ENCODE measurements at regions not wholly inside any gene's neighbourhood (a gene's known extent, or its start where the extent isn't known, plus 50 kb on each side); places are given as distances from the start of the nearest gene placed in this dataset.
"Not testable (repeated sequence)": the region's sequence is repeated elsewhere in the genome, so short reads cannot be mapped to it uniquely, and the experiment has no call there.

DNA sequence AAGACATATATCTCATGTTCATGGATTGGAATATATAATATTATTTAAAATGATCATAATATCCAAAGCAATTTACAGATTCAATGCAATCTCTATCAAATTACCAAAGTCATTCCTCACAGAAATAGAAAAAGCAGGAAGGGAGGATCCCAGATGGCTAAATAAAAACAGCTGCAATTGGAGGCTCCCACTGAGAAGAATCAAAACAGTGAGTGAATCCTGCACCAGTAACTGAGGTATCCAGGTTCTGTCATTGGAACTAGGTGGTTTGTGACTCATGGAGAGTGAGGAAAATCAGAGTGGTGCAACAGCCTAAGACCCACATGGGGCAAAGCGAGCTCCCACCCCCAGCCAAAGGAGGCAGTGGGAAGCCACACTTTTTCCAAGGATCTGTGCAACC is 128.4 kb downstream of the MTERF1 start:
- intact Hi-C loops (cut with DNase I), result no loop called here
- ATAC-seq (no peak), DNase-seq (no peak)
- H3K36me3 ChIP-seq, result no peaks in the 10 kb centered on the region
- H3K4me3 ChIP-seq, result no peak overlapping the region
- no peaks in the 10 kb centered on the region for H3K27me3 ChIP-seq
- no peak overlapping the region for H3K27ac ChIP-seq
- no peaks in the 10 kb centered on the region for H3K4me1 ChIP-seq
- H3K9me3 ChIP-seq, result peaks cover 0 to 33% (median 0%) of the 10 kb centered on the region in 12 donors
- TF ChIP-seq, protein P1, sequence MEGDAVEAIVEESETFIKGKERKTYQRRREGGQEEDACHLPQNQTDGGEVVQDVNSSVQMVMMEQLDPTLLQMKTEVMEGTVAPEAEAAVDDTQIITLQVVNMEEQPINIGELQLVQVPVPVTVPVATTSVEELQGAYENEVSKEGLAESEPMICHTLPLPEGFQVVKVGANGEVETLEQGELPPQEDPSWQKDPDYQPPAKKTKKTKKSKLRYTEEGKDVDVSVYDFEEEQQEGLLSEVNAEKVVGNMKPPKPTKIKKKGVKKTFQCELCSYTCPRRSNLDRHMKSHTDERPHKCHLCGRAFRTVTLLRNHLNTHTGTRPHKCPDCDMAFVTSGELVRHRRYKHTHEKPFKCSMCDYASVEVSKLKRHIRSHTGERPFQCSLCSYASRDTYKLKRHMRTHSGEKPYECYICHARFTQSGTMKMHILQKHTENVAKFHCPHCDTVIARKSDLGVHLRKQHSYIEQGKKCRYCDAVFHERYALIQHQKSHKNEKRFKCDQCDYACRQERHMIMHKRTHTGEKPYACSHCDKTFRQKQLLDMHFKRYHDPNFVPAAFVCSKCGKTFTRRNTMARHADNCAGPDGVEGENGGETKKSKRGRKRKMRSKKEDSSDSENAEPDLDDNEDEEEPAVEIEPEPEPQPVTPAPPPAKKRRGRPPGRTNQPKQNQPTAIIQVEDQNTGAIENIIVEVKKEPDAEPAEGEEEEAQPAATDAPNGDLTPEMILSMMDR (IDR thresholded peaks at IDR 0.05), result no peak
- TF ChIP-seq POLR2A (IDR thresholded peaks at IDR 0.05), result no peak
- WGBS, 4 donors, result 79 to 95% (median 89%) methylated on average over 1 of the region's 1 CpG

DNA sequence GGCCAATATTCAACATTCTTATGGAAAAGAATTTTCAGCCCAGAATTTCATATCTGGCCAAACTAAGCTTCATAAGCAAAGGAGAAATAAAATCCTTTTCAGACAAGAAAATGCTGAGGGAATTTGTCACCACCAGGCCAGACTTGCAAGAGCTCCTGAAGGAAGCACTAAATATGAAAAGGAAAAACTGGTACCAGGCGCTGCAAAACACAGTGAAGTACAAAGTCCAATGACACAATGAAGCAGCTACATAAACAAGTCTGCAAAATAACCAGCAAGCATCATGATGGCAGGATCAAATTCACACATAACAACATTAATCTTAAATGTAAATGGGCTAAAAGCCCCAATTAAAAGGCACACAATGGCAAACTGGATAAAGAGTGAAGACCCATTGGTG is 126.2 kb downstream of the MTERF1 start:
- ATAC-seq; H3K27ac ChIP-seq; H3K4me3 ChIP-seq; intact Hi-C loops (cut with DNase I); H3K36me3 ChIP-seq; H3K27me3 ChIP-seq; H3K4me1 ChIP-seq; DNase-seq: not testable (repeated sequence)
- peaks cover 0 to 42% (median 5%) of the 10 kb centered on the region in 12 donors for H3K9me3 ChIP-seq
- 96 to 100% (median 98%) methylated on average over 1 of the region's 1 CpG for WGBS, 4 donors

DNA sequence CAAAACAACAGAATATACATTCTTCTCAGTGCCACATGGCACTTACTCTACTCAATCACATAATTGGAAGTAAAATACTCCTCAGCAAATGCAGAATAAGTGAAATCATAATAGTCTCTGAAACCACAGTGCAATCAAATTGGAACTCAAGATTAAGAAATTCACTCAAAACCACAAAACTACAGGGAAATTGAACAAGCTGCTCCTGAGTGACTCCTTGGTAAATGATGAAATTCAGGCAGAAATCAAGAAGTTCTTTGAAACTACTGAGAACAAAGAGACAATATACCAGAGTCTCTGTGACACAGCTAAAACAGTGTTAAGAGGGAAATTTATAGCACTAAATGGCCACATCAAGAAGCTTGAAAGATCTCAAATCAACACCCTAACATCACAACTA is 125.4 kb downstream of the MTERF1 start:
- H3K36me3 ChIP-seq; intact Hi-C loops (cut with DNase I); H3K4me3 ChIP-seq; H3K27ac ChIP-seq; ATAC-seq; H3K27me3 ChIP-seq; H3K4me1 ChIP-seq; DNase-seq: not testable (repeated sequence)
- peaks cover 0 to 35% (median 2%) of the 10 kb centered on the region in 12 donors for H3K9me3 ChIP-seq

DNA sequence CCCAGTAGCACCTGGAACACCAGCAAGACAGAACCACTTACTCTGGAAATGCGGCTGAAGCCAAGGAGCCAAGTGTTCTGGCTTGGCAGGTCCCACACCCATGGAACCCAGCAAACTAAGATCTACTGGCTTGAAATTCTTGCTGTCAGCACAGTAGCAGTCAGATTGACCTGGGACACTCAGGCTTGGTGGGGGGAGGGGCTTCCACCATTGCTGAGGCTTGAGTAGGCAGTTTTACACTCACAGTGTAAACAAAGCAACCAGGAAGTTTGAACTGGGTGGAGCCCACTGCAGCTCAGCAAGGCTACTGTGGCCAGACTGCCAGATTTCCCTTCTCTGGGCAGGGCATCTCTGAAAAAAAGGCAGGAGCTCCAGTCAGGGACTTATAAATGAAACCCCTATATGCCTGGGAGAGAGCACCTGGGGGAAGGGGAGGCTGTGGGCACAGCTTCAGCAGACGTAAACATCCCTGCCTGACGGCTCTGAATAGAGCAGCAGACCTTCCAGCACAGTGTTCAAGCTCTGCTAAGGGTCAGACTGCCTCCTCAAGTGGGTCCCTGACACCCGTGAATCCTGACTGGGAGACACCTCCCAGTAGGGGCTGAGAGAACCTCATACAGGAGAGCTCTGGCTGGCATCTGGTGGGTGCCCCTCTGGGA is 121.2 kb downstream of the MTERF1 start:
- peaks cover 0 to 47% (median 2%) of the 10 kb centered on the region in 12 donors for H3K9me3 ChIP-seq

DNA sequence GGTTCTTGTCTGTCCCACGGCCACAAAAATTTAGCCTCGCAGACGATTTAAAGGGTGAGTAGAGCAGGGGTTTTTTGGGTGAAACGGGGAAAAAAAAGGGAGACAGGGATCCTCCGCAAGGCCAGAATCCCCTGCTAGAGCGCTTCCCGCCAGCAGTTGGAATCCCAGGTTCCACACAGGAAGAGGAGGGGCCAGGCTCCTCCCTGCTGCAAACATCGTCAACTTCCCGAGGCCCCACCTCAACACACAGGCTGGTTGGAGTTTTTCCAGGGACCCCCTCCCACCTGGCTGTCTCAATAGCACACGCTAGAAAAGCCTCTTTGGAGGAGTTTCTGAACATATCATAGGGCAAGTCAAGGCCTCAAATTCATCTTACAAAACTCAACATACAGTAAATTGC is 112.7 kb downstream of the MTERF1 start:
- DNase-seq (no peak), ATAC-seq (no peak)
- 84 to 91% (median 88%) methylated on average over 10 of the region's 10 CpGs for WGBS, 4 donors
- Histone ChIP-seq H3K4me3 (no peak overlapping the region), H3K27ac (no peak overlapping the region), H3K4me1 (peaks cover 0 to 11% (median 2%) of the 10 kb centered on the region in 12 donors), H3K9me3 (peaks cover 0 to 35% (median 7%) of the 10 kb centered on the region in 12 donors), H3K36me3 (no peaks in the 10 kb centered on the region), H3K27me3 (no peaks in the 10 kb centered on the region)
- no peak for TF ChIP-seq POLR2A (IDR thresholded peaks at IDR 0.05)
- TF ChIP-seq, protein P1 (IDR thresholded peaks at IDR 0.05), result no peak
- intact Hi-C loops (cut with DNase I), result no loop called here

More for the DNA sequence above, 121.2 kb downstream of the MTERF1 start:
- no peak for ATAC-seq
- TF ChIP-seq POLR2A (IDR thresholded peaks at IDR 0.05), result no peak
- TF ChIP-seq, protein P1 (IDR thresholded peaks at IDR 0.05), result no peak
- no peaks in the 10 kb centered on the region for H3K36me3 ChIP-seq
- no peak for DNase-seq
- H3K4me3 ChIP-seq, result no peak overlapping the region
- intact Hi-C loops (cut with DNase I), result no loop called here
- no peaks in the 10 kb centered on the region for H3K27me3 ChIP-seq
- 69 to 87% (median 74%) methylated on average over 4 of the region's 4 CpGs for WGBS, 4 donors
- H3K27ac ChIP-seq, result no peak overlapping the region
- no peaks in the 10 kb centered on the region for H3K4me1 ChIP-seq
